GM21619 (cell line): ENCODE measurements at regions not wholly inside any gene's neighbourhood (a gene's known extent, or its start where the extent isn't known, plus 50 kb on each side); places are given as distances from the start of the nearest gene placed in this dataset.

ENCODE experiments used
- ATAC-seq: cut with Tn5 transposase; IDR thresholded peaks from one replicate; pipeline ENCODE4 v1.9.1; 2021; ENCODE audit not compliant: unreplicated experiment

GRCh38 chr2:83085869-83086268 is 1373.2 kb downstream of the SUCLG1 start:
- ATAC-seq = no peak

- ATAC-seq = no peak
Measured at GRCh38 chr2:83081826-83082690, 1377.0 kb downstream of the SUCLG1 start.

GRCh38 chr2:83079007-83079406 is 1380.1 kb downstream of the SUCLG1 start:
- ATAC-seq = no peak

- ATAC-seq = no peak
Measured at GRCh38 chr2:83072767-83073166, 1386.3 kb downstream of the SUCLG1 start.

- ATAC-seq = no peak
Measured at GRCh38 chr2:83071914-83072313, 1387.2 kb downstream of the SUCLG1 start.

- ATAC-seq = no peak
Measured at GRCh38 chr2:83071352-83071751, 1387.7 kb downstream of the SUCLG1 start.

GRCh38 chr2:83069724-83070123 is 1389.4 kb downstream of the SUCLG1 start:
- no peak for ATAC-seq

- no peak for ATAC-seq
Measured at GRCh38 chr2:83068714-83069113, 1390.4 kb downstream of the SUCLG1 start.

- ATAC-seq = no peak
Measured at GRCh38 chr2:83067947-83068346, 1391.1 kb downstream of the SUCLG1 start.

GRCh38 chr2:83063933-83064332 is 1395.1 kb downstream of the SUCLG1 start:
- no peak for ATAC-seq

GRCh38 chr2:83063511-83063910 is 1395.6 kb downstream of the SUCLG1 start:
- ATAC-seq = no peak

GRCh38 chr2:83058683-83059082 is 1400.4 kb downstream of the SUCLG1 start:
- no peak for ATAC-seq

- ATAC-seq = no peak
Measured at GRCh38 chr2:83055376-83056010, 1403.6 kb downstream of the SUCLG1 start.

GRCh38 chr2:83054751-83055150 is 1404.3 kb downstream of the SUCLG1 start:
- ATAC-seq = no peak

GRCh38 chr2:83051538-83052170 is 1407.4 kb downstream of the SUCLG1 start:
- no peak for ATAC-seq

- ATAC-seq = no peak
Measured at GRCh38 chr2:83042053-83042452, 1417.0 kb downstream of the SUCLG1 start.

- ATAC-seq = no peak
Measured at GRCh38 chr2:83022631-83023210, 1436.4 kb downstream of the SUCLG1 start.

GRCh38 chr2:83017366-83018090 is 1441.6 kb downstream of the SUCLG1 start:
- no peak for ATAC-seq

GRCh38 chr2:83016343-83017110 is 1442.6 kb downstream of the SUCLG1 start:
- ATAC-seq = no peak

GRCh38 chr2:83015900-83016299 is 1443.2 kb downstream of the SUCLG1 start:
- ATAC-seq = no peak
